Activated T-cell treated with anti-CD3 and anti-CD28 coated beads, Interleukin-2, amount 50 U/mL, for 1 hour (primary cell): ENCODE measurements at regions not wholly inside any gene's neighbourhood (a gene's known extent, or its start where the extent isn't known, plus 50 kb on each side); places are given as distances from the start of the nearest gene placed in this dataset.

Experiments
- DNase-seq: peaks from one replicate; pipeline ENCODE4 v3.0.0-alpha.2; 2020

- no peak for DNase-seq
Observed at GRCh38 chr12:132406493-132407450, 77.4 kb upstream of the GALNT9 start.

DNA sequence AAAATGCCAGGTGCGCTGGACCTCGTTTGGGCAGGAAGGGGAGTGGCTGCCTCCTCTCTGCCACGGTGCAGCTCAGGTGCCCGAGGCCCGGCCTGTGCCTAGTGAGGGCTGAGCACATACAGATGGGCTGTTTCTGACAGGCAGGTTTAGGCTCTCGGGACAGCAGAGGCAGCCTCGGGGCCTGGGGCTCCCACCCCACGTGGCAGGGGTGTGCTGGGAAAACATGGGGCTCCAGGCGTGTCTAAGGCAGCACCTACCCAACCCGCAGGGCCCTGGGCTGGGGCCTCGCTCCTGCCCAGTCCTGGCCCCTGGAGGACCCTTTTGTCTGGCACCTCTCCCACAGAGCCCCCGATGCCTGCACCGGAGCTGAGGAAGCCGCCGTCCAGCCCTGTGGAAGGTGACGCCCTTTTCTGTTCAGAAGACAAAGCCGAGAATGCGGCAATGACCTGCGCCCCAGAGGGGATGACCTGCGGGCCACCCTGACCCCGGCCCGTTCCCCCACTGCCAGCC lies 76.4 kb upstream of the GALNT9 start:
- no peak for DNase-seq

GRCh38 chr12:132404951-132405741 lies 75.8 kb upstream of the GALNT9 start:
- no peak for DNase-seq

GRCh38 chr12:132404435-132404855 lies 75.1 kb upstream of the GALNT9 start:
- no peak for DNase-seq

DNA sequence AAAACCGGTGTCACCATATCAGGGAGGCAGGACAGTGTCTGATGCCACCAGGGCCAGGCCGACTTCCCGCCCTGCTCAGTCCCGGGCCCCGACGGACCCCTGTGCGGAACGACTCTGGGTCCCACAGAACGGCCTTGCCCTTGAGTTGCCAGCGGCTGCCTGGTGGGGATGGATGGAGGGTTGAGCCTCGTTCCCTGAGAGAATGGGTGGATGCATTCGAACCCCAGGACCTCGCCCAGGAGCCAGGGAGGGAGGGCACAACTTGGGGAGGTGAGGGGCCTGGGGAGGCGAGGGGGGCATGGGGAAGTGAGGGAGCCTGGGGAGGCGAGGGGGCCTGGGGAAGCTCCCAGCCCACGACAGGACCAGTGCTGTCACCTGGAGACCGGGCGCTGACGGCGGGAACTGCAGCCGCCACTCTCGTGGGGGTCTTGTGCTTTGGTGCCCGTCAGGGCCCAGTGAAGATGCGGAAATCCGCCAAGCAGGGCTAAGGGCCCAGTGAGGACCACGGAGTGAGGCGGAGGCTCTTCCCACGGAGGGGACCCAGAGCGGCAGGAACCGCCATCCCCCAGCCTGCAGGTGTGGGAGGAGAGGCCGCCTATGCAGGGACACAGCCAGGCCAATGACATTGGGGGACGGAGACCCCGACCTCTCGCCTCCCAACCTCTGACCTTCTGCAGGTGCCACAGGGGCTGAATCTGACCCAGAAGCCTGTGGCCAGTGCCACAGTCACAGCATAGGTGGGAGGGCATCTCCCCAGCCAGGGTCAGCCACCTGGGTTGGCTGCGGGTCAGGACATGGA lies 74.4 kb upstream of the GALNT9 start:
- DNase-seq = no peak

GRCh38 chr12:132402831-132403416 lies 73.5 kb upstream of the GALNT9 start:
- DNase-seq = no peak

DNA sequence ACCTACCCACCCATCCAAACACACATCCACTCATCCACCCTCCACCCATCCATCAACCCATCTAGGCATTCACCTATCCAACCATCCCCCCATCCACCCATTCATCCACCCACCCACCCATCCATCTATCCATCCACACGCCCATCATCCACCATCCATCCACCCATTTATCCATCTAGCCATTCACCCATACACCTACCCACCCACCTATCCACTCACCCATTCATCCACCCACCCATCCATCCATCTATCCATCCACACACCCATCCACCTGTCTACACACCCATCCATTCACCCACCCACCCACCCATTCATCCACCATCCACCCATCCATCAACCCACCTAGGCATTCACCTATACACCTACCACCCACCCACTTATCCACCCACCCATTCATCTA lies 72.6 kb upstream of the GALNT9 start:
- no peak for DNase-seq

- no peak for DNase-seq
Observed at GRCh38 chr12:132400011-132400641, 70.7 kb upstream of the GALNT9 start.

DNA sequence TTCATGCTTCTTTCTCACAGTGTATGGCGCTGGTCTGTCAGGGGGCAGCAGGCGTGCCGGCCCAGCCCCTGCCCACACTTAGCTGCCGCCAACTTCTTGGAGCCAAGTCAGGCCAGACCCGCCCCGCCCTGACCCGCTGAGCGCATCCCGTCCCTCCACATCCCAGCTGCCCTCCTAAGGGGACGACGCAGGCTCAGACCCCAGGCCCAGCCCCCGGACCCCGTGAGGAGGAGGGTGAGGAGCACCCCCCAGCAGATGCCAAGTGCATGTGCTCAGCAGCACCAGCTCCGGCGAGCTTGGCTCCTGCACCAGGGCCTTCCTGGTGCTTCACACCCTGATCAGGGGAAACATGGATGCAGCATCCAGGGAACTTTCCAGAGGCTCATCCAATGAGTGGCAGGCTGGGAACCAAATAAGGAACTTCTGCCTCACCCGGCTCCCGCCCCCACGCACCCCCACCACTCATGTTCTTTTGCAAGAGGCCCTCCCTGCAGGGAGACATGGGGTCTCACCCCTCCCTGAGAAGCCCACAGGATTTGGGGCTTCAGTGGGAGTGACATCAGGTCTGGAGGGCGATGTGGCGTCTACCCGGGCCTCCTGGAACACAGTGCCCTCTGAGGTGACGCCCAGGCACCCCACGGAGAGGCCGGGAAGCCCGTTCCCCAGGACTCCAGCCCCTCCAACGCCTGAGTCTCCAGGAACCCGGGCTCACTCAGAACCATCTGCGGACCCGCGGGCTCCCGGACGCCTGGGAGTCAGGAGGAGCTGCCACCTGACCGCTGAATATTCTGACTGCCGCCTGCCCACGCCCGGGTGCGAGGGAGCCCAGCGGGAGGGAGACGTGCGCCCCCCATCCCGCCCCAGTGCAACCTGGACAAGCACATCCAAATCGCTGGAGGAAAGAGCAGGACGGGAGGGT lies 70.0 kb upstream of the GALNT9 start:
- no peak for DNase-seq

DNA sequence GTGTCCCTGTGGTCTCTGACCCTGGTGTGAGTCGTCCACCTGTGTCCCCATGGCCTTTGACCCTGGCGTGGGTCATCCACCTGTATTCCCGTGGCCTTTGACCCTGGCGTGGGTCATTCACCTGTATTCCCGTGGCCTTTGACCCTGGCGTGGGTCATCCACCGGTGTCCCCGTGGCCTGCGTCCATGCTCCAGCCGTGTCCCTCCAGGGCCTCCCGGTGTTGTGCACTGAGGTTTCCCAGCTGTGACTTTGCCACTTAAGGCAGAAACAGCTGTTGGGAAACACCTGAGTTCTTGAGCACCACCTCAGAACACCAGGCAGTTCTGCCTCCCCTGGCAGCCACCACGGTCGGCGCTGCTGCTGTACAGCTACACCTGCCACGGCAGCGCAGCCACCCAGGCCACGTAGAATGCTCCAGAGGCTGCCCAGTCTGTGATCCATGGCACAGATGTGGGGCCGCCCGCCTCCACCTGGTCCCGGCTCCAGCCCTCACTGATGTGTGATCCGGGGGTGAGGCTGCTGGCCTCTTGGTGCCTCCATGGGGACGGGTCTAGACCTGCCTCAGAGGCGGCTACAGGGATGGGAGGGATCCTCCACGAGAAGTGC lies 69.1 kb upstream of the GALNT9 start:
- DNase-seq = no peak

DNA sequence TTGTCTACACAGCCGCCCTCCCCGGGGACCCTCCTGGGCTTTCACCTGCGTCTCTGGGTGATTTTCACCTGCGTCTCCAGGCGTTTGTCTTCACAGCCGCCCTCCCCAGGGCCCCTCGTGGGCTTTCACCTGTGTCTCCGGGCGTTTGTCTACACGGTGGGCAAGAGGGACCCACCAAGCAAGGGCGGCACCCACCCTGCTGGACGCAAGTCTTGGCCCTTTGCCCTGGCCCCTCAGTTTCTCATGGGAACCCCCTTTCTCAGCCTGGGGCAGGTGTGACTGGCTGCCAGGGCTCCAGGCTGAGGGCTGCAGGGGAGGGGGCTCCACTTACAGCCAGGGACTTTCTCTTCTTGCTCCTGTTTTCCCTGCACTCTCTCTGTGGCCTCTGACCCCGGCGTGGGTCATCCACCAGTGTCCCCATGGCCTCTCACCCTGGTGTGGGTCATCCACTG lies 68.6 kb upstream of the GALNT9 start:
- no peak for DNase-seq

GRCh38 chr12:132397152-132397933 lies 68.0 kb upstream of the GALNT9 start:
- no peak for DNase-seq

GRCh38 chr12:132396657-132397056 lies 67.3 kb upstream of the GALNT9 start:
- DNase-seq = no peak

GRCh38 chr12:132395908-132396305 lies 66.5 kb upstream of the GALNT9 start:
- no peak for DNase-seq

- no peak for DNase-seq
Observed at GRCh38 chr12:132395192-132395907, 66.0 kb upstream of the GALNT9 start.

- DNase-seq = no peak
Observed at GRCh38 chr12:132393991-132394949, 64.9 kb upstream of the GALNT9 start.

DNA sequence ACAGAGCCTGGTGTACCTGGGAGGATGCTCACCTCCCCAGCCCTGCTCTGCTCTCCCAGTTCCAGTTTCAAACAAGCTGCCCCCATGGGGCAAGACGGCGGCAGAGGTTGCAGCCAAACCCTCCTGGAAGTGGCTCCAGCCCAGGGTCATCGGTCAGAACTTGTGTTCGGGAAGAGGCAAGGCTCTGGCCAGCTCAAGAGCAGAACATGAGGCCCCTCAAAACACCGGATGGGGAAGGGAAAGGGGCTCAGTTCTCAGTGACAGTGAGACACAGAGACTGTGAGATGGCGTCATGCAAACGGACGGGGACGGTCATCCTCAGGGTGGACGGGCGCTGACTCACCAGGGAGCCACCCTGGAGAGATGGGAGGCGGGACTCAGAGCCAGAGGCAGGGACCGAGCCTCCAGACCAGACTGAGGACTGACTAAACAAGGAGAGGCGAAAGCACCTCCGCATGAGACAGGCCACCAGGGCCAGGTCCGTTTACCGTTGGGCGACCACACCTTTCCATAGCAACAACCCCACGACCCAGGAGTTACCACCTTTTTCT lies 63.9 kb upstream of the GALNT9 start:
- DNase-seq = no peak
